GM23338 (cell line): ENCODE measurements at regions not wholly inside any gene's neighbourhood (a gene's known extent, or its start where the extent isn't known, plus 50 kb on each side); places are given as distances from the start of the nearest gene placed in this dataset.

Source experiments
- ATAC-seq: fragments of 200-7000 bp; cut with Tn5 transposase; 3 replicates; pipeline ENCODE4 v1.9.1; 2020
- DNase-seq: peaks from one replicate; pipeline ENCODE4 v3.0.0-alpha.2; 2015; ENCODE audit warnings: low spot score
- H2AFZ ChIP-seq: fragments of 200-600 bp; sonication (generic); 2 replicates; pipeline ENCODE4 v1.8.0; 2016; ENCODE audit warnings: antibody characterized with exemption, mild to moderate bottlenecking, moderate library complexity
- H3F3A ChIP-seq: fragments of 200-600 bp; sonication (generic); replicated peaks from 2 replicates; pipeline ENCODE4 v1.8.0; 2017; ENCODE audit warnings: antibody characterized with exemption, mixed run types, low read depth
- H3K27ac ChIP-seq: fragments of 200-600 bp; sonication (generic); 2 replicates; pipeline ENCODE4 v1.6.1; 2016; ENCODE audit warnings: low read depth
- H3K27me3 ChIP-seq: fragments of 200-600 bp; sonication (generic); 2 replicates; pipeline ENCODE4 v1.8.0; 2016; ENCODE audit warnings: mild to moderate bottlenecking, mixed run types, moderate library complexity; ENCODE audit not compliant: insufficient read depth
- H3K36me3 ChIP-seq: fragments of 200-600 bp; sonication (generic); 2 replicates; pipeline ENCODE4 v1.8.0; 2016; ENCODE audit warnings: mild to moderate bottlenecking; ENCODE audit not compliant: insufficient read depth
- H3K4me1 ChIP-seq: fragments of 200-600 bp; sonication (generic); 2 replicates; pipeline ENCODE4 v1.8.0; 2016; ENCODE audit warnings: mild to moderate bottlenecking, moderate library complexity; ENCODE audit not compliant: insufficient read depth
- H3K4me2 ChIP-seq: fragments of 200-600 bp; sonication (generic); 2 replicates; pipeline ENCODE4 v1.7.1; 2017; ENCODE audit warnings: mixed run types
- H3K4me3 ChIP-seq: fragments of 200-600 bp; sonication (generic); 2 replicates; pipeline ENCODE4 v1.6.1; 2016; ENCODE audit warnings: mixed run types
- H3K79me2 ChIP-seq: fragments of 200-600 bp; sonication (generic); replicated peaks from 2 replicates; pipeline ENCODE4 v1.8.0; 2017; ENCODE audit warnings: mild to moderate bottlenecking; ENCODE audit not compliant: insufficient read depth
- H3K9me2 ChIP-seq: fragments of 200-600 bp; sonication (generic); 2 replicates; pipeline ENCODE4 v1.8.0; 2017; ENCODE audit not compliant: insufficient read depth
- H4K20me1 ChIP-seq: fragments of 200-600 bp; sonication (generic); replicated peaks from 2 replicates; pipeline ENCODE4 v1.8.0; 2017; ENCODE audit warnings: mild to moderate bottlenecking; ENCODE audit not compliant: insufficient read depth
- H3K27ac Mint-ChIP-seq: 2 replicates; pipeline ENCODE4 v1.8.0; 2020; ENCODE audit warnings: inconsistent platforms, mild to moderate bottlenecking, moderate library complexity, mixed read lengths
- H3K27me3 Mint-ChIP-seq: 3 replicates; pipeline ENCODE4 v1.8.0; 2022; ENCODE audit warnings: low read depth, mild to moderate bottlenecking, moderate library complexity, mixed read lengths, inconsistent platforms; ENCODE audit not compliant: insufficient read depth, poor library complexity
- H3K36me3 Mint-ChIP-seq: 3 replicates; pipeline ENCODE4 v1.8.0; 2021; ENCODE audit warnings: low read depth, mild to moderate bottlenecking, inconsistent platforms, moderate library complexity, mixed read lengths
- H3K4me1 Mint-ChIP-seq: 3 replicates; pipeline ENCODE4 v1.8.0; 2020; ENCODE audit warnings: mild to moderate bottlenecking, inconsistent platforms, mixed read lengths
- H3K4me3 Mint-ChIP-seq: 3 replicates; pipeline ENCODE4 v1.8.0; 2021; ENCODE audit warnings: moderate library complexity, mild to moderate bottlenecking, inconsistent platforms, mixed read lengths
- H3K9me3 Mint-ChIP-seq: 3 replicates; pipeline ENCODE4 v1.8.0; 2020; ENCODE audit warnings: moderate library complexity, mild to moderate bottlenecking, inconsistent platforms, mixed read lengths
- CREB1 ChIP-seq: fragments of 250-450 bp; sonication (Bioruptor Pico); IDR thresholded peaks from 2 replicates; pipeline ENCODE4 v1.5.0; 2020; ENCODE audit warnings: low read depth, mild to moderate bottlenecking, moderate library complexity
- EZH2phosphoT487 ChIP-seq: fragments of 200-600 bp; sonication (generic); IDR thresholded peaks from one replicate; pipeline ENCODE4 v1.8.1; 2018; ENCODE audit warnings: antibody characterized with exemption; ENCODE audit not compliant: unreplicated experiment
- JUNB ChIP-seq: IDR thresholded peaks from one replicate; pipeline ENCODE4 v1.6.1; 2016; ENCODE audit warnings: antibody characterized with exemption; ENCODE audit not compliant: unreplicated experiment
- NANOG ChIP-seq: IDR thresholded peaks from 2 replicates; pipeline ENCODE4 v1.6.1; 2016; ENCODE audit warnings: antibody characterized with exemption, borderline replicate concordance
- STAT1 ChIP-seq: IDR thresholded peaks from one replicate; pipeline ENCODE4 v1.6.1; 2016; ENCODE audit warnings: antibody characterized with exemption; ENCODE audit not compliant: unreplicated experiment
- TF ChIP-seq, protein P1 (sequence below): IDR thresholded peaks from one replicate; pipeline ENCODE4 v1.6.1; 2018; ENCODE audit warnings: antibody characterized with exemption; ENCODE audit not compliant: unreplicated experiment
- TF ChIP-seq, protein P2 (sequence below), 2 experiments: fragments of 200-600 bp in 1 of 2; sonication (generic) in 1 of 2; conservative IDR thresholded peaks; 2 replicates each; pipeline versions ENCODE4 v1.5.1 to v1.6.1; 2016 to 2017; ENCODE audit warnings: antibody characterized with exemption in 2 of 2, low read depth in 2 of 2, mild to moderate bottlenecking in 2 of 2, moderate library complexity in 1 of 2

GRCh38 chr9:107404161-107404560, 85.4 kb downstream of the KLF4 start:
- no peak overlapping the region for H2AFZ ChIP-seq
- H3K9me3 Mint-ChIP-seq = no peaks in the 10 kb centered on the region
- no peaks in the 10 kb centered on the region for H3K36me3 ChIP-seq
- H3K27ac ChIP-seq = no peak overlapping the region
- H3K4me1 Mint-ChIP-seq = no peaks in the 10 kb centered on the region; the same call in 2 of the 3 replicates
- no peaks in the 10 kb centered on the region for H4K20me1 ChIP-seq
- TF ChIP-seq, protein P1, sequence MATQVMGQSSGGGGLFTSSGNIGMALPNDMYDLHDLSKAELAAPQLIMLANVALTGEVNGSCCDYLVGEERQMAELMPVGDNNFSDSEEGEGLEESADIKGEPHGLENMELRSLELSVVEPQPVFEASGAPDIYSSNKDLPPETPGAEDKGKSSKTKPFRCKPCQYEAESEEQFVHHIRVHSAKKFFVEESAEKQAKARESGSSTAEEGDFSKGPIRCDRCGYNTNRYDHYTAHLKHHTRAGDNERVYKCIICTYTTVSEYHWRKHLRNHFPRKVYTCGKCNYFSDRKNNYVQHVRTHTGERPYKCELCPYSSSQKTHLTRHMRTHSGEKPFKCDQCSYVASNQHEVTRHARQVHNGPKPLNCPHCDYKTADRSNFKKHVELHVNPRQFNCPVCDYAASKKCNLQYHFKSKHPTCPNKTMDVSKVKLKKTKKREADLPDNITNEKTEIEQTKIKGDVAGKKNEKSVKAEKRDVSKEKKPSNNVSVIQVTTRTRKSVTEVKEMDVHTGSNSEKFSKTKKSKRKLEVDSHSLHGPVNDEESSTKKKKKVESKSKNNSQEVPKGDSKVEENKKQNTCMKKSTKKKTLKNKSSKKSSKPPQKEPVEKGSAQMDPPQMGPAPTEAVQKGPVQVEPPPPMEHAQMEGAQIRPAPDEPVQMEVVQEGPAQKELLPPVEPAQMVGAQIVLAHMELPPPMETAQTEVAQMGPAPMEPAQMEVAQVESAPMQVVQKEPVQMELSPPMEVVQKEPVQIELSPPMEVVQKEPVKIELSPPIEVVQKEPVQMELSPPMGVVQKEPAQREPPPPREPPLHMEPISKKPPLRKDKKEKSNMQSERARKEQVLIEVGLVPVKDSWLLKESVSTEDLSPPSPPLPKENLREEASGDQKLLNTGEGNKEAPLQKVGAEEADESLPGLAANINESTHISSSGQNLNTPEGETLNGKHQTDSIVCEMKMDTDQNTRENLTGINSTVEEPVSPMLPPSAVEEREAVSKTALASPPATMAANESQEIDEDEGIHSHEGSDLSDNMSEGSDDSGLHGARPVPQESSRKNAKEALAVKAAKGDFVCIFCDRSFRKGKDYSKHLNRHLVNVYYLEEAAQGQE = no peak
- TF ChIP-seq JUNB = no peak
- no peak for TF ChIP-seq STAT1
- no peaks in the 10 kb centered on the region for H3F3A ChIP-seq
- no peak overlapping the region for H3K4me2 ChIP-seq
- no peaks in the 10 kb centered on the region for H3K27me3 ChIP-seq
- no peak overlapping the region for H3K4me3 ChIP-seq
- H3K36me3 Mint-ChIP-seq = peaks cover 2% of the 10 kb centered on the region; the same call in 1 of the 3 replicates
- H3K79me2 ChIP-seq = no peaks in the 10 kb centered on the region
- ATAC-seq (no peak), DNase-seq (no peak)
- no peaks in the 10 kb centered on the region for H3K9me2 ChIP-seq
- H3K27me3 Mint-ChIP-seq = peaks cover 1% of the 10 kb centered on the region
- no peak overlapping the region for H3K27ac Mint-ChIP-seq
- no peak overlapping the region for H3K4me3 Mint-ChIP-seq
- H3K4me1 ChIP-seq = no peaks in the 10 kb centered on the region

- Histone ChIP-seq H3K4me3 (no peak overlapping the region), H3K27me3 (no peaks in the 10 kb centered on the region), H3K9me2 (no peaks in the 10 kb centered on the region), H4K20me1 (no peaks in the 10 kb centered on the region), H3K27ac (no peak overlapping the region; the same call in 1 of the 2 replicates), H3K36me3 (no peaks in the 10 kb centered on the region), H2AFZ (no peak overlapping the region), H3K4me2 (no peak overlapping the region), H3F3A (no peaks in the 10 kb centered on the region), H3K79me2 (no peaks in the 10 kb centered on the region), H3K4me1 (no peaks in the 10 kb centered on the region)
- DNase-seq (no peak), ATAC-seq (no peak)
- Mint-ChIP-seq H3K4me3 (no peak overlapping the region), H3K36me3 (peaks cover 2% of the 10 kb centered on the region; the same call in 1 of the 3 replicates), H3K27me3 (no peaks in the 10 kb centered on the region), H3K9me3 (no peaks in the 10 kb centered on the region), H3K4me1 (0 out of 3 replicates have a peak, but pooled peaks cover 3% of the 10 kb centered on the region), H3K27ac (no peak overlapping the region)
- no peak for TF ChIP-seq EZH2phosphoT487
- TF ChIP-seq CREB1 (CRISPR knock-in tag) = no peak
- TF ChIP-seq, protein P2, sequence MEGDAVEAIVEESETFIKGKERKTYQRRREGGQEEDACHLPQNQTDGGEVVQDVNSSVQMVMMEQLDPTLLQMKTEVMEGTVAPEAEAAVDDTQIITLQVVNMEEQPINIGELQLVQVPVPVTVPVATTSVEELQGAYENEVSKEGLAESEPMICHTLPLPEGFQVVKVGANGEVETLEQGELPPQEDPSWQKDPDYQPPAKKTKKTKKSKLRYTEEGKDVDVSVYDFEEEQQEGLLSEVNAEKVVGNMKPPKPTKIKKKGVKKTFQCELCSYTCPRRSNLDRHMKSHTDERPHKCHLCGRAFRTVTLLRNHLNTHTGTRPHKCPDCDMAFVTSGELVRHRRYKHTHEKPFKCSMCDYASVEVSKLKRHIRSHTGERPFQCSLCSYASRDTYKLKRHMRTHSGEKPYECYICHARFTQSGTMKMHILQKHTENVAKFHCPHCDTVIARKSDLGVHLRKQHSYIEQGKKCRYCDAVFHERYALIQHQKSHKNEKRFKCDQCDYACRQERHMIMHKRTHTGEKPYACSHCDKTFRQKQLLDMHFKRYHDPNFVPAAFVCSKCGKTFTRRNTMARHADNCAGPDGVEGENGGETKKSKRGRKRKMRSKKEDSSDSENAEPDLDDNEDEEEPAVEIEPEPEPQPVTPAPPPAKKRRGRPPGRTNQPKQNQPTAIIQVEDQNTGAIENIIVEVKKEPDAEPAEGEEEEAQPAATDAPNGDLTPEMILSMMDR (conservative IDR thresholded peaks at IDR 0.05; ENCODE audit: low read depth in 2 of 2) = no peak
- no peak for TF ChIP-seq NANOG
These were observed 92.2 kb downstream of the KLF4 start for GRCh38 chr9:107397076-107398044.
